LoVo (cell line): ENCODE measurements at regions not wholly inside any gene's neighbourhood (a gene's known extent, or its start where the extent isn't known, plus 50 kb on each side); places are given as distances from the start of the nearest gene placed in this dataset.

Source experiments
- DNase-seq: peaks from one replicate; pipeline ENCODE4 v3.0.0-alpha.2; 2016; ENCODE audit warnings: low spot score

- no peak for DNase-seq
Observed at GRCh38 chr22:22075382-22076163, 93.0 kb upstream of the TOP3B start.

- DNase-seq: peak; percentile 11
Observed at GRCh38 chr22:22074634-22075381, 92.2 kb upstream of the TOP3B start.

- DNase-seq: no peak
Observed at GRCh38 chr22:22073769-22074561, 91.4 kb upstream of the TOP3B start.

GRCh38 chr22:22072169-22072836, 89.7 kb upstream of the TOP3B start:
- no peak for DNase-seq

GRCh38 chr22:22071455-22071854, 88.9 kb upstream of the TOP3B start:
- DNase-seq: no peak

- no peak for DNase-seq
Observed at GRCh38 chr22:22070371-22070824, 87.8 kb upstream of the TOP3B start.

GRCh38 chr22:22069450-22070370, 87.1 kb upstream of the TOP3B start:
- no peak for DNase-seq

- DNase-seq: no peak
Observed at GRCh38 chr22:22068657-22069056, 86.1 kb upstream of the TOP3B start.

GRCh38 chr22:22068025-22068424, 85.4 kb upstream of the TOP3B start:
- DNase-seq: no peak

GRCh38 chr22:22067192-22067591, 84.6 kb upstream of the TOP3B start:
- no peak for DNase-seq

GRCh38 chr22:22064580-22064979, 82.0 kb upstream of the TOP3B start:
- no peak for DNase-seq

GRCh38 chr22:22062306-22062793, 79.8 kb upstream of the TOP3B start:
- no peak for DNase-seq

GRCh38 chr22:22061085-22062077, 78.8 kb upstream of the TOP3B start:
- no peak for DNase-seq

GRCh38 chr22:22060200-22061084, 77.9 kb upstream of the TOP3B start:
- DNase-seq: no peak

GRCh38 chr22:22059291-22060002, 76.9 kb upstream of the TOP3B start:
- DNase-seq: no peak

- no peak for DNase-seq
Observed at GRCh38 chr22:22058633-22059290, 76.2 kb upstream of the TOP3B start.
